Hepatocyte (in vitro differentiated cells): ENCODE measurements at regions not wholly inside any gene's neighbourhood (a gene's known extent, or its start where the extent isn't known, plus 50 kb on each side); places are given as distances from the start of the nearest gene placed in this dataset.

Experiments
- EZH2 ChIP-seq: fragments of 200-600 bp; sonication (generic); IDR thresholded peaks from 2 replicates; pipeline ENCODE4 v1.6.1; 2016; ENCODE audit warnings: antibody characterized with exemption, mild to moderate bottlenecking, borderline replicate concordance
- TF ChIP-seq, protein P1 (sequence below): fragments of 200-600 bp; sonication (generic); IDR thresholded peaks from 2 replicates; pipeline ENCODE4 v1.5.1; 2016; ENCODE audit warnings: antibody characterized with exemption, mild to moderate bottlenecking; ENCODE audit not compliant: poor library complexity

- TF ChIP-seq, protein P1, sequence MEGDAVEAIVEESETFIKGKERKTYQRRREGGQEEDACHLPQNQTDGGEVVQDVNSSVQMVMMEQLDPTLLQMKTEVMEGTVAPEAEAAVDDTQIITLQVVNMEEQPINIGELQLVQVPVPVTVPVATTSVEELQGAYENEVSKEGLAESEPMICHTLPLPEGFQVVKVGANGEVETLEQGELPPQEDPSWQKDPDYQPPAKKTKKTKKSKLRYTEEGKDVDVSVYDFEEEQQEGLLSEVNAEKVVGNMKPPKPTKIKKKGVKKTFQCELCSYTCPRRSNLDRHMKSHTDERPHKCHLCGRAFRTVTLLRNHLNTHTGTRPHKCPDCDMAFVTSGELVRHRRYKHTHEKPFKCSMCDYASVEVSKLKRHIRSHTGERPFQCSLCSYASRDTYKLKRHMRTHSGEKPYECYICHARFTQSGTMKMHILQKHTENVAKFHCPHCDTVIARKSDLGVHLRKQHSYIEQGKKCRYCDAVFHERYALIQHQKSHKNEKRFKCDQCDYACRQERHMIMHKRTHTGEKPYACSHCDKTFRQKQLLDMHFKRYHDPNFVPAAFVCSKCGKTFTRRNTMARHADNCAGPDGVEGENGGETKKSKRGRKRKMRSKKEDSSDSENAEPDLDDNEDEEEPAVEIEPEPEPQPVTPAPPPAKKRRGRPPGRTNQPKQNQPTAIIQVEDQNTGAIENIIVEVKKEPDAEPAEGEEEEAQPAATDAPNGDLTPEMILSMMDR, result no peak
- TF ChIP-seq EZH2, result no peak
Observed at GRCh38 chr2:122590524-122590923, 835.1 kb downstream of the TSN start.
